ENCODE measurements at regions not wholly inside any gene's neighbourhood (a gene's known extent, or its start where the extent isn't known, plus 50 kb on each side); places are given as distances from the start of the nearest gene placed in this dataset.

- FAIRE-seq (no peak), DNase-seq (no peak)
- no peaks in the 10 kb centered on the region for H3K36me3 ChIP-seq (ENCODE audit: control insufficient read depth in 2 of 3, insufficient read depth in 3 of 3, low read length in 3 of 3)
- H3K27me3 ChIP-seq (ENCODE audit: control insufficient read depth, insufficient read depth, low read length), result no peaks in the 10 kb centered on the region
- H3K9ac ChIP-seq (ENCODE audit: low read length in 3 of 3), result no peak overlapping the region
- intact Hi-C loops (cut with DNase I), result no loop called here
- H3K4me3 ChIP-seq (ENCODE audit: low read length in 3 of 3), result no peak overlapping the region
- H3K9me3 ChIP-seq (ENCODE audit: control insufficient read depth in 2 of 3, insufficient read depth in 1 of 3, low read length in 3 of 3), result no peaks in the 10 kb centered on the region
- no peak overlapping the region for H3K27ac ChIP-seq (ENCODE audit: low read depth in 2 of 2, low read length in 2 of 2)
- no peaks in the 10 kb centered on the region for H3K4me1 ChIP-seq (ENCODE audit: control insufficient read depth in 2 of 3, insufficient read depth in 2 of 3, low read depth in 1 of 3, low read length in 3 of 3)
- no peak for TF ChIP-seq CTCF (IDR thresholded peaks at IDR 0.05; ENCODE audit: borderline replicate concordance, extremely low read depth, insufficient read depth)
Observed at GRCh38 chr7:46134795-46135194, 213.7 kb upstream of the IGFBP3 start.

- no peak for FAIRE-seq
- H3K4me1 ChIP-seq (ENCODE audit: control insufficient read depth in 2 of 3, insufficient read depth in 2 of 3, low read depth in 1 of 3, low read length in 3 of 3), result no peaks in the 10 kb centered on the region
- H3K9me3 ChIP-seq (ENCODE audit: control insufficient read depth in 2 of 3, insufficient read depth in 1 of 3, low read length in 3 of 3), result no peaks in the 10 kb centered on the region
- no peaks in the 10 kb centered on the region for H3K36me3 ChIP-seq (ENCODE audit: control insufficient read depth in 2 of 3, insufficient read depth in 3 of 3, low read length in 3 of 3)
- intact Hi-C loops (cut with DNase I), result no loop called here
- no peak overlapping the region for H3K27ac ChIP-seq (ENCODE audit: low read depth in 2 of 2, low read length in 2 of 2)
- no peaks in the 10 kb centered on the region for H3K27me3 ChIP-seq (ENCODE audit: control insufficient read depth, insufficient read depth, low read length)
- no peak for TF ChIP-seq CTCF (IDR thresholded peaks at IDR 0.05; ENCODE audit: borderline replicate concordance, extremely low read depth, insufficient read depth)
- no peak overlapping the region for H3K4me3 ChIP-seq (ENCODE audit: low read length in 3 of 3)
- peak in 1 of 5 donors; percentile 59 for DNase-seq
- H3K9ac ChIP-seq (ENCODE audit: low read length in 3 of 3), result no peak overlapping the region
Observed at GRCh38 chr7:46134385-46134784, 213.3 kb upstream of the IGFBP3 start.

GRCh38 chr7:46133751-46134150, 212.7 kb upstream of the IGFBP3 start:
- H3K27ac ChIP-seq (ENCODE audit: low read depth in 2 of 2, low read length in 2 of 2), result no peak overlapping the region
- TF ChIP-seq CTCF (IDR thresholded peaks at IDR 0.05; ENCODE audit: borderline replicate concordance, extremely low read depth, insufficient read depth), result no peak
- H3K4me1 ChIP-seq (ENCODE audit: control insufficient read depth in 2 of 3, insufficient read depth in 2 of 3, low read depth in 1 of 3, low read length in 3 of 3), result no peaks in the 10 kb centered on the region
- DNase-seq (no peak), FAIRE-seq (no peak)
- H3K4me3 ChIP-seq (ENCODE audit: low read length in 3 of 3), result no peak overlapping the region
- H3K36me3 ChIP-seq (ENCODE audit: control insufficient read depth in 2 of 3, insufficient read depth in 3 of 3, low read length in 3 of 3), result no peaks in the 10 kb centered on the region
- no peak overlapping the region for H3K9ac ChIP-seq (ENCODE audit: low read length in 3 of 3)
- intact Hi-C loops (cut with DNase I), result no loop called here
- no peaks in the 10 kb centered on the region for H3K27me3 ChIP-seq (ENCODE audit: control insufficient read depth, insufficient read depth, low read length)
- H3K9me3 ChIP-seq (ENCODE audit: control insufficient read depth in 2 of 3, insufficient read depth in 1 of 3, low read length in 3 of 3), result no peaks in the 10 kb centered on the region

- Histone ChIP-seq H3K9ac (ENCODE audit: low read length in 3 of 3) (no peak overlapping the region), H3K4me3 (ENCODE audit: low read length in 3 of 3) (no peak overlapping the region), H3K9me3 (ENCODE audit: control insufficient read depth in 2 of 3, insufficient read depth in 1 of 3, low read length in 3 of 3) (no peaks in the 10 kb centered on the region), H3K36me3 (ENCODE audit: control insufficient read depth in 2 of 3, insufficient read depth in 3 of 3, low read length in 3 of 3) (no peaks in the 10 kb centered on the region), H3K27ac (ENCODE audit: low read depth in 2 of 2, low read length in 2 of 2) (no peak overlapping the region), H3K27me3 (ENCODE audit: control insufficient read depth, insufficient read depth, low read length) (no peaks in the 10 kb centered on the region), H3K4me1 (ENCODE audit: control insufficient read depth in 2 of 3, insufficient read depth in 2 of 3, low read depth in 1 of 3, low read length in 3 of 3) (no peaks in the 10 kb centered on the region)
- intact Hi-C loops (cut with DNase I), result no loop called here
- TF ChIP-seq CTCF (IDR thresholded peaks at IDR 0.05; ENCODE audit: borderline replicate concordance, extremely low read depth, insufficient read depth), result no peak
- DNase-seq (no peak), FAIRE-seq (no peak)
Observed at GRCh38 chr7:46133072-46133471, 212.0 kb upstream of the IGFBP3 start.
